Transverse colon (tissue), 4 donors: ENCODE measurements at regions not wholly inside any gene's neighbourhood (a gene's known extent, or its start where the extent isn't known, plus 50 kb on each side); places are given as distances from the start of the nearest gene placed in this dataset.
"Not testable (repeated sequence)": the region's sequence is repeated elsewhere in the genome, so short reads cannot be mapped to it uniquely, and the experiment has no call there.

Source experiments
- DNase-seq: peaks from one replicate; pipeline ENCODE4 v3.0.0-alpha.2; 2019
- H3K27ac ChIP-seq, 4 donors: fragments of 200-600 bp; sonication (generic); 2 replicates each; pipeline ENCODE4 v1.5.1; 2016 to 2018; ENCODE audit warnings: inconsistent platforms in 4 of 4
- H3K27me3 ChIP-seq: fragments of 200-600 bp; sonication (generic); 2 replicates; pipeline ENCODE4 v1.5.1; 2017; ENCODE audit warnings: inconsistent platforms
- H3K36me3 ChIP-seq, 4 donors: fragments of 200-600 bp; sonication (generic); 2 replicates each; pipeline ENCODE4 v1.5.1; 2017 to 2019; ENCODE audit warnings: inconsistent platforms in 4 of 4
- H3K4me1 ChIP-seq, 4 donors: fragments of 200-600 bp; sonication (generic); 2 replicates each; pipeline ENCODE4 v1.5.1; 2017 to 2020; ENCODE audit warnings: inconsistent platforms in 4 of 4
- H3K4me3 ChIP-seq, 4 donors: fragments of 200-600 bp; sonication (generic); 1 replicate in 1 of 4; 2 replicates in 3 of 4; pipeline versions ENCODE4 v1.5.1 to v1.6.1; 2017 to 2019; ENCODE audit warnings: inconsistent platforms in 4 of 4
- H3K9me3 ChIP-seq, 2 donors: fragments of 200-600 bp; sonication (generic); 2 replicates each; pipeline ENCODE4 v1.5.1; 2017 to 2019; ENCODE audit warnings: inconsistent platforms in 2 of 2
- CTCF ChIP-seq, 5 experiments: fragments of 200-600 bp in 3 of 5; fragments of 450-650 bp in 2 of 5; sonication (generic) in 3 of 5; IDR thresholded peaks; 1 replicate in 2 of 5; 2 replicates in 3 of 5; pipeline ENCODE4 v1.5.1; 2016 to 2017; ENCODE audit warnings: antibody characterized with exemption in 5 of 5, inconsistent platforms in 3 of 5, mild to moderate bottlenecking in 2 of 5, moderate library complexity in 1 of 5
- EP300 ChIP-seq: sonication (generic); formaldehyde crosslinking; IDR thresholded peaks from one replicate; pipeline ENCODE4 v1.6.1; 2017; ENCODE audit warnings: antibody characterized with exemption, low read depth
- POLR2A ChIP-seq: fragments of 450-650 bp; IDR thresholded peaks from one replicate; pipeline ENCODE4 v1.6.1; 2016; ENCODE audit warnings: antibody characterized with exemption, mild to moderate bottlenecking, moderate library complexity
- POLR2AphosphoS5 ChIP-seq, 3 donors: sonication (generic); formaldehyde crosslinking; IDR thresholded peaks; one replicate each; pipeline ENCODE4 v1.6.1; 2016; ENCODE audit warnings: antibody characterized with exemption in 3 of 3
- WGBS, 2 donors: methylation state at CpG; one replicate each; pipeline ENCODE4 v1.1.5; 2018; ENCODE audit warnings: low coverage in 1 of 2; 5-methylcytosine and 5-hydroxymethylcytosine counted together
- in situ Hi-C, 4 donors: fragments of 200-750 bp; cut with MboI; loops; one replicate each; pipeline versions ENCODE4 v1.15.0 to v1.15.1; 2017; ENCODE audit warnings: low sequenced_read_pairs in 3 of 4, low pct_ligation_motif_present in 1 of 4, low pct_unique_long_range_greater_than_20kb in 1 of 4
- intact Hi-C: fragments of 100-400 bp; cut with DNase I; formaldehyde crosslinking; loops from one replicate; pipeline ENCODE4 v1.15.1; 2023; ENCODE audit warnings: low total_unique reads

GRCh38 chr7:55308186-55308929 is 56.8 kb upstream of the LANCL2 start:
- WGBS, 2 donors, result 77 to 80% methylated on average over 1 to 3 of the region's 3 CpGs
- in situ Hi-C loops, result no loop called here
- intact Hi-C loops, result no loop called here
- H3K4me1 ChIP-seq, result no peaks in the 10 kb centered on the region
- no peaks in the 10 kb centered on the region for H3K36me3 ChIP-seq
- TF ChIP-seq POLR2A, result no peak
- no peak for TF ChIP-seq CTCF (IDR thresholded peaks at IDR 0.05)
- no peak for TF ChIP-seq POLR2AphosphoS5 (IDR thresholded peaks at IDR 0.05)
- TF ChIP-seq EP300, result no peak
- no peak overlapping the region for H3K4me3 ChIP-seq
- no peaks in the 10 kb centered on the region for H3K9me3 ChIP-seq
- H3K27me3 ChIP-seq, result no peaks in the 10 kb centered on the region
- no peak overlapping the region for H3K27ac ChIP-seq
- no peak for DNase-seq

GRCh38 chr7:55309040-55309991 is 55.8 kb upstream of the LANCL2 start:
- H3K4me1 ChIP-seq, result no peaks in the 10 kb centered on the region
- no peaks in the 10 kb centered on the region for H3K27me3 ChIP-seq
- no peaks in the 10 kb centered on the region for H3K36me3 ChIP-seq
- TF ChIP-seq EP300, result no peak
- TF ChIP-seq POLR2AphosphoS5 (IDR thresholded peaks at IDR 0.05), result no peak
- no peak for TF ChIP-seq CTCF (IDR thresholded peaks at IDR 0.05)
- no peak for TF ChIP-seq POLR2A
- no peak overlapping the region for H3K27ac ChIP-seq
- H3K9me3 ChIP-seq, result no peaks in the 10 kb centered on the region
- in situ Hi-C loops, result no loop called here
- peak; percentile 11 for DNase-seq
- WGBS, 2 donors, result 75 to 84% methylated on average over 8 to 17 of the region's 17 CpGs
- no peak overlapping the region for H3K4me3 ChIP-seq
- intact Hi-C loops, result no loop called here

- no peaks in the 10 kb centered on the region for H3K9me3 ChIP-seq
- H3K27ac ChIP-seq, result no peak overlapping the region
- TF ChIP-seq POLR2AphosphoS5 (IDR thresholded peaks at IDR 0.05) (no peak), POLR2A (no peak)
- DNase-seq, result no peak
- no peaks in the 10 kb centered on the region for H3K4me1 ChIP-seq
- no peak overlapping the region for H3K4me3 ChIP-seq
- in situ Hi-C loops, result no loop called here
- WGBS, 2 donors, result 83 to 86% methylated on average over 4 to 8 of the region's 8 CpGs
- H3K27me3 ChIP-seq, result no peaks in the 10 kb centered on the region
- H3K36me3 ChIP-seq, result no peaks in the 10 kb centered on the region
- intact Hi-C loops, result no loop called here
Observed at GRCh38 chr7:55310287-55311025, 54.7 kb upstream of the LANCL2 start.

GRCh38 chr7:55311892-55312291 is 53.2 kb upstream of the LANCL2 start:
- H3K27me3 ChIP-seq, DNase-seq, intact Hi-C loops, H3K36me3 ChIP-seq, H3K27ac ChIP-seq, in situ Hi-C loops, H3K4me3 ChIP-seq, H3K4me1 ChIP-seq, H3K9me3 ChIP-seq: not testable (repeated sequence)
- whole genome bisulfite sequencing, 2 donors, result 92% methylated on average over 17 of the region's 27 CpGs; no CpG with 5 or more reads in 1 of the 2 donors

- H3K27ac ChIP-seq, H3K36me3 ChIP-seq, H3K9me3 ChIP-seq, DNase-seq, intact Hi-C loops, H3K4me3 ChIP-seq, H3K27me3 ChIP-seq, in situ Hi-C loops, H3K4me1 ChIP-seq: not testable (repeated sequence)
- WGBS, 2 donors, result 71 to 94% methylated on average over 5 of the region's 5 CpGs
Observed at GRCh38 chr7:55313671-55314070, 51.5 kb upstream of the LANCL2 start.
